TTC549 (cell line): ENCODE measurements at regions not wholly inside any gene's neighbourhood (a gene's known extent, or its start where the extent isn't known, plus 50 kb on each side); places are given as distances from the start of the nearest gene placed in this dataset.

Source experiments
- FAIRE-seq: peaks from 2 replicates; lab custom pipeline; 2012; peaks lifted over from hg19 to GRCh38; lab: Jason Lieb, UNC

DNA sequence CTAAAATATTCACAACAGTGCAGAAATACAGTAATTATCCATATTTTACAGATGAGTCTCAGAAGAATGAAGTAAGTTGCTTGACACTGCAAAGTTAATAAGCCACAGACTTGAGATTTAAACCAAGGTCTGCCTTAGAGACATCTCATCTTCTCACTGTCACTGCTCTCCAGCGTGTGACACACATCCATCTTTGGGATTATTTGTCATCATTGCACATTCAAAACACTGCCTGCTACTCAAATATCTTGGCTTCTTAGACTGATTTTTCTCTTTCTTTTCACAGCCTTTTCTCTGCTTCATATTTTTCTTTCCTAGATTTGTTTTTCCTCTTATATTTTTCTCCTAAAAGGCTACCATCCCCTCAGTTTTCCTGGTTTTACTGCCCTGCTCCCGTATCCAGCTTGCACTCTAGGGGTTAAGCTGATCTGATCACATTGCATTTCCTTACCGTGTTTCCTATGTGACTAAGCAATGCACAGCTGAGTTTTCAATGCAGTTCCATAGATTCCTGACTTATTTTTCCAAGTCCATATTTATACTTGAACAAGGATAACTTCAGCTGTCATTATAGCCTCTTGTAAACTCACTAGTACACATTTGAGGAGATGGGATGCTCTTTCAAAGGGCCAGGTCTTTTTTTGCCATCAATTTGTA, 353.0 kb downstream of the PLK2 start:
- FAIRE-seq = no peak

DNA sequence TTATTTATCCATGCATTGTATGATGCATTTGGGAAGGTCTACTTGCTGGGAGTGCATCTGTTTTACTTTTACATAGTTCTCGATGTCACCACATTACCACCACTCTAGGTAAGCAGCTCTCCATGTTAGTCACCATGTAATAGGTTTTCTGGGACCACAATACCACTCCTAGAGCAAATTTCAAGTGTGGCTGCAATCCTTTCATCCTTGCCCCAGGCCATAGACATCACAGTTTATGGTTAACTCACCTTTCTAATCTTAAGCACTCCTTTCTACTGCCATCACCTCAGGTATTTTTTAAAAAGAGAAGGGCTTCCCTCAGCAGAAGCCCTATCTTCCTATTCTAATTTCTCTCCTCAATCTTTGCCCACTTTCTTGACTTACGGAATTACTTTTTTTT, 354.1 kb downstream of the PLK2 start:
- FAIRE-seq = no peak

DNA sequence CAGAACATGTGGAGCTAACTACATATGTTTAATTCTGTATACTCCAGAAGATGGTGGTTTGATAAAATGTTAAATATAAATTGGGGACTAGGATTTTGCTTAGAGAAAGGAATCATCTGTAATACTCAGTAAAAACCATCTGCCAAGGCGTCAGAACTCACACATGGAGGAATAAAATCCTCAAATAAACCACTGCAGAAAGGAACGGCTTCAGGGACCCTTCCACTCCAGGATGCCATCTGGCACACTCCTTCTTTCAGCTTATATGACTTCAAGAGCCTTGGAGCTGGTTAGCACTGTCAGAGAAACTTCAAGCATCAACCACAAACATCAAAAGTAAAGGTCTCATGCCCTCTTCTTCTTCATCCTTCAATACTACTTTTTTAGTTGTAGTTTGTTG, 360.6 kb downstream of the PLK2 start:
- no peak for FAIRE-seq

DNA sequence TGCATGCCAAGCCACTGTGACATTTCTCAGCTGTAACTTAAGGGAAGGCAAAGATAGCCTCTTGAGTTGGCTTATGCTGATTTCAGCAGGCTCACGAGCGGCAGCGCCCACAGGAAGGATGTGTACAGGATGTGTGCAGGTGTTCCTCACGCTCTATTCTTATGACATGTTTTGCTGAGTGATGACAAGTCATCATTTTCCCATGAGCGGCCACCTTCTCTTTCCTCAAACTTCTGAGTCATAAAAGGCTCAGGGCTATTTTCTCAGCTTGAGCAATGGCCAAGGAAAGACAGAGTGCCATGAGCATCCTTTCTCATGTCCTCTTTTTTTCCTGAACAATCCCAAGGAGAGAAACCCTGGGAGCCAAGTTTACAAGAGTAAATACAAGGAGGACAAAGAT, 365.9 kb downstream of the PLK2 start:
- FAIRE-seq = no peak

DNA sequence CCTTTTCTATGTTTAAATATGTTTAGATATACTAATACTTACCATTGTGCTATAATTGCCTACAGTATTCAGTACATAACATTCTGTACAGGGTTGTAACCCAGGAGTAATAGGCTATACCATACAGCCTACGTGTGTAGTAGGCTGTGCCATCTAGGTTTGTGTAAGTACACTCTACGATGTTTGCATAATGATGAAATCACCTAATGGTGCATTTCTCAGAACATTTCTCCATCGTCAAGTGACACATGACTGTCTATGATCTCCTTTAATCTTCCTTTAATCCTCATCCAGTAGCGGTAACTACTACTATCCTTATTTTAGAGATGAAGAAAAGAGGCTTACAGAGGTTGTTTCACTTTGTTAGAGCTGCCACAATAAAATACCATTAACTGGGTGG, 369.2 kb downstream of the PLK2 start:
- no peak for FAIRE-seq

DNA sequence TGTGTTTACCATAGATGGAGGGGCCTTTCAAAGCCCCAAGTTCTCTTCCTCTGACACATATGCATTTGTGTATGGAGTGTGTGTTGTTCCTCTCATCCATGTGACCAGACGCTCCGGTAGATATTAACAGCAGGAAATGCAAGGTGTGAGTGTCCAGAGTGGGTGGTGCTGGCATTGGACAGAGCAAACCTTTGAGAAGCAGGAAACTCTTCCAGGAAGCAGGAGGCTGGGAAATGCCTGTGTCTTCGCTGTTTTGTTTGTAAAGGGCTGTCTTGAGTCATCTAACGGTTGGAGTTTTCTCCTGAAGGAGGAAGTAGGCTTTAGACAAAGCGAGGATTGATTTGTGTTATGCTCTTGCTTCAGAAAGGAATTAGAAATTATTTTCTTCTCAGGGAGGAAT, 370.9 kb downstream of the PLK2 start:
- FAIRE-seq = no peak

DNA sequence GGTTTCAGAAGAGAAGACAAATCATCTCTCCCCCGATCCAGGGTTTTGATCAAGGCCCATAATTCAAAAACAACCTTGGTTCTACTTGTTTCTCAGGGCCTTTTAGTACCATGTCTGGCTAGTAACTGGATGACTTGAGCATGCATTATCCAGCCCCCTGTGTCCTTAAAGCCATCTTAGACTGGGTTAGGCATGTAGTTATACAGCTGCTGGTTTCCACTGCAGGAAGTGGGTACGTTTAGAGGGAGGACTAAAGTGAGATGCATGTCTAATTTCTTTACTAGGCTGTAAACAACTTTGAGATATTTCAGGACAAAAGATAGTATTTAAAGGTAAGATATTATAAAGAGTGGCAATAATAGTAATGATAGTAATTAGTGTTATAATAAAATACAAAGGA, 372.0 kb downstream of the PLK2 start:
- FAIRE-seq = no peak

DNA sequence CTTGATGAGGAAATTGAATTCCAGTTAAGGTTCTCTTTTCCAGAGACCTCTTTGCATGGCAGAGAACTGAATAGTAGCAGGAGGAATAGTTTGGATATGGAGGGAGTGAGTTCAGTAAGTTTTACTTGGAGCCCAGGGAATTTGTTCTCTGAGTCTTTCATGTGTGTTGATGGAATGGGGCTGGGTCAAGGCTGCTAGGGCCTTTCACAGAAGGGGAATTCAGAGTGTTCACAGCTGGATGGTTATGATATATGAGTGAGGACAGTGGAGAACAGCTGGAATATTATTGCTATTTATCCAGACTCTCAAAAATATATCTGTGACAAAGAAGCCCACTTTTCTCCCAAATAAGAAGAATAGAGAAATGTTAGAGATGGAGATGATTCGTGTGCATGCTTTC, 372.8 kb downstream of the PLK2 start:
- FAIRE-seq = no peak

DNA sequence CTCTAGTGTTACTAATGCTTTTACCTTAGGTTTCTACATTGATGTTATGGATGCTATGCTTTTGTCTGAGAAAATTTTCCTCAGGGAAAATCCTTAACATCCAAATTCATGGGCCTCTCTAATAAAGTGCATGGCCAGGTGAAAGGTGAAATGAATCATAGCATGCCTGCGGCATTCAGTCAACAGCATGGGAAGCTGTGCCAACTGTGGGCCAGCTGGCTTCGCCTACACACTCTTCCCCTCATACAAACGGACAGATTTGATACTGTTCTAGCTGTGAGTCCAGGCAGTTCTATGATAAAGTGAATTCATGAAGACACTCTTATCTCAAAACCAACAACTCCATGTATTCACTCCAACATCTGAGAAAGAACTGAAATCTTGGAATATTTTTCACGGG, 374.1 kb downstream of the PLK2 start:
- FAIRE-seq = no peak

DNA sequence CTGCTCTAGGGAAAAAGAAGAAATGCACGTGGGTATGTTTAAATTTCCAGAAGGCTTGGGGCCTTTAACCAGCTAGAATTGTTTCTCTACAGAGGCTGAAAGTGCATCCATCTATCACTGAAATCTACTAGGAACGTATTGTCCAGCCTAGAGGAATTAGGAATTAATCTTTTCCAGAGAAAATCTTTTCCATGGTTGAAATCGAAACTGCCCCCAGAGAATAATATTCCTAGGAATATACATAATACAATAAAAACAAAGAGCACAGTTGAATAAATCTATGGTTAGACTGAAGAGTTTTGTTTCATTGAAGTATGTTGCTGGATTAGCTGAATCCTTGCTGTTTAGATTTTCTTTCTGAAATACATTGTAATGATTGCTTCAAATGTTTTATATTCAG, 378.5 kb downstream of the PLK2 start:
- no peak for FAIRE-seq

DNA sequence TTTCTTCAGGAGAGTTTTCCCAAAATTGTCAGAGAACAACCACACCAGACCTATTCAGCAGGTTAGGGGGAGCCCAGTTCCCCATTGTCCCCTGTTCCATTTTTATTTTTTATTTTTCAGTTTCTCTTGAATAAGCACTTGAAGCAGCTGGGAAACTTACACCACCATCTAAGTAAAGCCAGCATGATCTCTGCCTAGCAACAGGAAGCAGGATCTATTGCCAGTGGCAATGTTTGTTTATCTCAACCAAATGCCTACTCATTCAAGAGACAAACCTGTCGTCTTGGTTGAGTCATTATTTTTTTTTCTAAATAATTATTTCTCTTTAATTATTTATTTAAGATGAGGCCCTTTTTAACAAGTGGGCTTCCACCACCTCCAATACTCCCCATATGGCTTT, 379.3 kb downstream of the PLK2 start:
- FAIRE-seq = no peak

DNA sequence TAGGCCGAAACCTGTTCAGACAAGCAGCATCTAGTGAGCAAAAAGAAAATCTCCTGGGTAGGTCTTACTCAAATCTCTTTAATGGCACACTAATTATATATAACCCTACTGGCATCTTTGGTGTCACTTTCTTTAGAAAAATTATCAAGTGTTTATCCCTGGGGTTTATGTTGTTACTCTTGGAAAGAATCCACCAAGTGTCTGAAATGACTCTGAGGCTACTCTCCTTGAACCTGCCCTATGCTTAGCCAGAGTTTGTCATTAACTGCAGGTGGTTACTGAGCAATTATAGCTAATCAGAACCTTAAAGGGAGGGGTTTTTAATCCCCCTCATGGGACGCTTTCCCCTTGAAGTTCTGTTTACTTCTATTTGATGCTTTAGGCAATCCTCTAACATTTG, 381.9 kb downstream of the PLK2 start:
- FAIRE-seq = no peak

DNA sequence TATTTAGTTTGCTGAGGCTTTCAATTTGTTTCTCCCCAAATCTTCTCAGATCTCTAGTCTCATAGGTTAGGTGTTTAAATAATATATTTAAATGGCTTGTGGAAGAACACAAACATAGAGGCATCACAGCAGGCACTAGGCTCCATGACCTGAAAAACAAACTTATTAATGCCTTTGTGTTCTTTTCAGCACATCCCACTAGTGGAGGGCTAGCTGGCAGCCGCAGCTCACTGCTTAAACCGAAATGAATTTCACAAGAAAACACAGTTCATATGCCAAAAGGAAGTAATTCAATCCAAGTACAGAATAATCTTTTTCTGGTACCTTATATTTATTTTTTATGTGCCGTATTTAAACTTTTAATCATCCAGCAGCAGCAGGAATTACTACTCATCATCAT, 382.5 kb downstream of the PLK2 start:
- no peak for FAIRE-seq

DNA sequence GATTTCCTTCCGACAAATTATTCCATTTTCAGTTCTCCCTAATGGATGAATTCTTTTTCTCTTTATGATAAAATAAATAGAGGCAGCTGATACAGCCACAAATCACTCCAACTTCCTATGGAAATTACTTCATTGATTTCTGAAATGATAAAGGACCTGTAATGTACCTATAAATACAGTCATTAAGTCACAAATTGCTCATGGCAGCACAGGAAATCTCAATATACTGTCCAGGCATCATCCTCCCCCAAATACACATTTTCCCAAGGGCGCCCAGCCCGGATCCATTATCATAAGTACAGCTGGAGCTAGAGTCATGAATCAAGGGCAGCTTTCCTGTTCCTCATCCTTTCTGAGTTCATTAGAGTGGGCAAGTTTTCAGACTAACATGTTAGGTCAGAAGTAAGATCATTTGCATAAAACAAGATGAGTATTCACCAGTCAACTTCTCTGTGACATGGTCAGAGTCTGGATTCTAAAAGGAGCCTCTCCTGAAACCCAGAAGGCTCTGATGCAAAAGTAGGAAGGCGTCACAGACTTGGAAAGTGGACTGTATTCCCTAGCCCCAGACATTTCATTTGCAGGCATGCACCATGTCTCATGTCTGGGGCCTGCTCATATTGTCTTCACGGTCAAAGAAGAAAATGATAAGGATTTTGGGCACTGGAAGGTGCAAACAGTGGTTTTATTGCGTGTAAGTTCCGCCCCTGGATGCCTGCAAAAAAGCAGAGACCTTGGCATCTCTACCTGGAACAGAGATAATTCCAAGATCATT, 383.2 kb downstream of the PLK2 start:
- FAIRE-seq = no peak

DNA sequence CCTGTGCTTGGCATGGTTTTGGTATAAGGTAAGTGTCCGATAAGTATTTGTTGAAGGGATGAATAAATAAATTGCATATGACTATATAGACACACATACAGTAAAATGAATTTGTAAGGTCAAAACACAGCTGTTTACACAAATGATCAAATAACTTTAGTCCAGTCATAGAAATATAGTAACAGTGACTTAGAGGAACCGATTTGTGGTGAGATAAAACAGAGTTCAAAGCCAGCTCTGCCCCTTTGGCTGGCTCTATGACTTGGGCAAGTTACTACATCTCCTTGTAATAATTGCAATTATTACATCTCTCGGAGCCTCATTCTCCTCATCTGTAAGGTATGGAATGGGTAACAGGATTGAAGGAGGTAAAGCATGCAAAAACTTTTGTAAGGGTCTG, 384.0 kb downstream of the PLK2 start:
- FAIRE-seq = no peak

DNA sequence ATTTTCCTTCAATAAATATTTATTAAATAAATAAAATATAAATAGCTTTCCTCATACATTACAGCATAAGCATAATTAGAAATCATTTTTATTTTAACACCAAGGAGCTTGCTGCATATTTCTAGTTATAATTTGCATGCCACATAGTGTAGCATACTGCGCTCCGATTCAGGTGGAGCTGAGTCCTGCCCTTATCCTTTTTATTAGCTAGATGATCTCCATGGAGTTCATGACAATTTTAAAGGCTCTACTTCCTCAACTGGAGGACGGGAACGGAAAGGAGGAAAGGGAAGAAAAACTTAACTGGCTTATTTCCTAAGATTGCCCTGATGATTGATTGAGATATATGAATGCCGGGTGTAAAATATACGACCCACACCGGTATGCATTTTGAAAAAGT, 385.2 kb downstream of the PLK2 start:
- FAIRE-seq = no peak

DNA sequence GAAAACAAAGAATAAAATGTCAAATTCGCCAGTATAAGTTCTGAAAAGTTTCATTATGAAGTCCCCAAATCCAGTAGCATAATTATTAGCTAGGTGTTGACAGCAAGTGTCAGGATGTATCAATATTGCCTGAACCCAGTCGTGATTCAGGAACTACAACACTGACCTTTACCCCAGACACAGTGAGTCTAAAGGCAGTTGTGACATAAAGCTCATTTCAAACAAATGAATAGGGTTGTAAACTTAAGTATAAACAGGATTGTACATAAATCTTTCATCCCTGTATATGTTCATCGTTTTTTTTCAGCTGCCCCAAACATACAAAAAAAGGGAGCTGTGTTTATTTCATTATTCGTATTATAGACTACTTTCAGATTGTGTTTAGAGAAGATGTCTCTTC, 385.7 kb downstream of the PLK2 start:
- FAIRE-seq = no peak

DNA sequence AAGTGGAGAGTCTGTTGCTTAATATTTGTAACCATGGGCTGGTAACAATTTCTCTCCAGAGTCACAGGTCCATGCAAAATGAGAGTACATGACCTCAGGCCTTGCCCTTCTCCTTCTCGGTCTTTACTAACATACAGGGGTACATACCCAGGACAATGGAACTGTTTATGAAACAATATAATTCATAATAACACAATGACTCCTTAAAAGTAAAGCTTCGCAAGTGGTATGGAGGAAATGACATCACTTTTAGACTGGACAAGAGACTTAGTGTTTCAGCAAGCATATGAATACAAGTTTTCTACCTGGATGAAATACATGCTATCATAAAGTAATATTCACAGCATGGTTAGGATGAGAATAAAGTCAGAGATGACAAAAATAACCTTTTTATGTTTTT, 386.6 kb downstream of the PLK2 start:
- no peak for FAIRE-seq

DNA sequence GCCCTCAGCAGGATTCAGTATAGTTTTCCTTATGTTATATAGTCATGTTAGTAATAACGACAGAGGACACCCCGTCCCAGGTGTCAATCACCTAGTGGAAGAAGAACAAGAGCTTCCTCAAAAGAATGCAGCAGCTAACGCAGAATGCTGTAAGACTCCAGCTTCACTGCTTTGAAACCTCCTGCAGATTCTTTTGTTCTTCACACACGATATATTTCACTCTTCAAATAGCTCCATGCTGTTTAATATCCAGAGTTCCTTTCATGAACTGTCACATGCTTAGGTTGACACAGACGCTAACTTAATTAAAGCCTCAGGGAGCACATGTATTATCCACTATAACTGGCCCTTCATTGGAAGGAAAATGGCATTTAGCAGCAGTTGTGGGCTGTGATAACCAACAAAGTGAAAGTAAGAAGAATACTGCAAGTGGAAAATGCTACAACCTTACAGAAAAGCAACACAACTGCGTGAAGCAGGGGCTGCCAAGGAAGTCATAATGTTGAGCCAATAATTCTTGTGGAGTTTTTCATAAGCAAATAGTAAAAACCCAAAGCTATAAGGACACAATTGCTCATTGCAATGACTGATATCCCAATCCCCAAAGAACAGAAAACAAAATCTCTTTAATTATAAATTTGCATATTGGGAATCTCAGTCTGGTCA, 387.5 kb downstream of the PLK2 start:
- FAIRE-seq = no peak

DNA sequence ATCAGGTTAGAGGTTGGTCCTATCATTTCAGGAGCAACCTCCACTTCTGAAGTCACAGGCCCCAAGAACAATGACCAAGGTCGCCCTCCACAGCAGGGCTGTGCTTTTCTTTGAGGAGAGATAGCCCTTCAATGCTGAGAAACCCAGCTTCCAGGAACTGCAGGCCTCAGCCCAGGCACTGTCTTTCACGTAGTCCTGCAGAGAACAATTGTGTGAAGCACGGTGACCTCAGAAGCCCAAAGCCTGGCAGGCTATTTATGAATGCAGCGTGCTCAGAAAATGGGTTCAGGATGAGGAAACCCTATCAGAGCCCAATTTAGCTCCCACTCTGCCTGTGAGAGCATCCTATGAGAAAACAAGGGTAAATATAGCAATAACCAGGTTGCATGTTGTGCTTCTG, 388.3 kb downstream of the PLK2 start:
- no peak for FAIRE-seq

DNA sequence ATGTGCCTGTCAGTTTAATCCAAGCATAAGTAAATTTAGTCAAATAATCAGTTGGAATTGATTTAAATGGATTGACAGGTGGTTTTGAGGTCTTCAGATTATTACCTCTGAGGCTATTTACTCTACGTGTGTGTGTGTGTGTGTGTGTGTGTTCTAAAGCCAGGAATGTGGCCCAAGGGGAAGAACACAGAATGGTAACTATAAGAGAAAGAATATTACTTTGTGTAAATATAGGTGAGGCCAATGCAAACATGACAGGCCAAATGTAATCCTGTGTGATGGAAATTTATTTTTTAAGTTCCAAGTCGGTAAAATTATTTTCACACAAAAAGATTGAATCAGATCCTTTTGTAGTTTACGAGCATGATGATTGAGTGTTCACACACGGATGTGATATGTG, 390.0 kb downstream of the PLK2 start:
- no peak for FAIRE-seq

DNA sequence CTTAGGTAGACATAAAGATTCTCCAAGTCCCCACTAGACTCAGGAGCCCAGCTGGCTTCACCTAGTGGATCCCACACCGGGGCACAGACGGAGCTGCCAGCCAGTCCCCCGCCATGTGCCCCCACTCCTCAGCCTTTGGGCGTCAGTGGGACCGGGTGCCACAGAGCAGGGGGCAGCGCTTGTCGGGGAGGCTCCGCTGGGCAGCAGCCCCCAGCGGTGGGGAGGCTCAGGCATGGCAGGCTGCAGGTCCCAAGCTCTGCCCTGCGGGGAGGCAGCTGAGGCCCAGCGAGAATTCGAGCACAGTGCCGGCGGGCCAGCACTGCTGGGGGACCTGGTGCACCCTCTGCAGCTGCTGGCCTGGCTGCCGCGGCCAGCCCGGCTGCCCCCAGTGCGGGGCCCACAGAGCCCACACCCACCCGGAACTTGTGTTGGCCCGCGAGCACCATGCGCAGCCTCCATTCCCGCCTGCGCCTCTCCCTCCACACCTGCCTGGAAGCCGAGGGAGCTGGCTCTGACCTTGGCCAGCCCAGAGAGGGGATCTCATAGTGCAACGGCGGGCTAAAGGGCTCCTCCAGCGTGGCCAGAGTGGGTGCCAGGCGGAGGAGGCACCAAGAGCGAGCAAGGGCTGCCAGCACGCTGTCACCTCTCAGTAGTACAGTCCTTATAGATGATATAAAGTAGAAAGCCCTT, 390.7 kb downstream of the PLK2 start:
- FAIRE-seq = no peak

DNA sequence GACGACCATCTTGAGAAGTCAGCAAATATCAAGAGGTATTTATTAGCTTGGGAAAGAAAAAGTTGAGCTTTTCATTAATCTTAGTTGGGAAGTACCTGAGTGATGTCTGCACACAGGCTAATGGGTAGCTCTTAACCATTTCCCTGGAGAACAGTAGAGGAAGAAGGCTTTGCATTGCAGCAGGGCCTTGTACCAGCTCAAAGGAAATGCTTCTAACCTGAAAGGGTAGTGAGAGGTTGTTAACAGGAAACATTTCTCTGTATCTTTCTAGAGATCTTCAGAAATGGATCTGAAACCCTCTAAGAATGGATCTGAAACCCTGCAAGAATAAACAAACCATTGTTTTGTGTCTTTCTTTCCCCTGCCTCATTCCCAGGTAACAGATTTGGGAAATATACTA, 393.3 kb downstream of the PLK2 start:
- no peak for FAIRE-seq
